Activated B cell treated with CpG ODN at 0.5 μM for 24 hours (primary cell): ENCODE measurements at regions not wholly inside any gene's neighbourhood (a gene's known extent, or its start where the extent isn't known, plus 50 kb on each side); places are given as distances from the start of the nearest gene placed in this dataset.

Experiments
- ATAC-seq: fragments of 200-7000 bp; cut with Tn5 transposase; one replicate; pipeline ENCODE4 v1.10.0; 2021; ENCODE audit warnings: low read depth, mild to moderate bottlenecking, moderate library complexity
- CTCF ChIA-PET: fragments of 350-600 bp; sonication (Branson Sonifier 250); formaldehyde crosslinking; loops from one replicate; lab custom pipeline; 2021; ENCODE audit warnings: antibody characterized with exemption; lab: Charles Lee
- POLR2A ChIA-PET: fragments of 350-600 bp; sonication (Branson Sonifier 250); formaldehyde crosslinking; loops from one replicate; lab custom pipeline; 2021; ENCODE audit warnings: antibody characterized with exemption; lab: Charles Lee
- DNase-seq: peaks from one replicate; pipeline ENCODE4 v3.0.0; 2022
- H3K27ac Mint-ChIP-seq: one replicate; pipeline ENCODE4 v1.8.0; 2020; ENCODE audit warnings: mixed read lengths
- H3K27me3 Mint-ChIP-seq: one replicate; pipeline ENCODE4 v1.8.0; 2021; ENCODE audit warnings: mixed read lengths
- H3K36me3 Mint-ChIP-seq: one replicate; pipeline ENCODE4 v1.8.0; 2021; ENCODE audit warnings: low read depth, mixed read lengths
- H3K4me1 Mint-ChIP-seq: one replicate; pipeline ENCODE4 v1.8.0; 2021; ENCODE audit warnings: mixed read lengths
- H3K4me3 Mint-ChIP-seq: one replicate; pipeline ENCODE4 v1.8.0; 2020; ENCODE audit warnings: mild to moderate bottlenecking, mixed read lengths
- H3K9me3 Mint-ChIP-seq: one replicate; pipeline ENCODE4 v1.8.0; 2020; ENCODE audit warnings: mixed read lengths
- CTCF ChIP-seq: fragments of 200-600 bp; IDR thresholded peaks from one replicate; pipeline ENCODE4 v1.8.0; 2022; ENCODE audit warnings: antibody characterized with exemption, mild to moderate bottlenecking
- intact Hi-C: fragments of 100-400 bp; cut with micrococcal nuclease; formaldehyde crosslinking; loops from one replicate; pipeline ENCODE4 v1.15.1; 2024

- Mint-ChIP-seq H3K27me3 (no peaks in the 10 kb centered on the region), H3K36me3 (no peaks in the 10 kb centered on the region), H3K4me1 (no peaks in the 10 kb centered on the region), H3K4me3 (no peak overlapping the region), H3K9me3 (no peaks in the 10 kb centered on the region), H3K27ac (no peak overlapping the region)
- ChIA-PET POLR2A (no interaction called here), CTCF (no interaction called here)
- TF ChIP-seq CTCF, result no peak
- intact Hi-C loops, result no loop called here
- ATAC-seq (no peak), DNase-seq (no peak)
These were observed 648.7 kb downstream of the USP25 start for GRCh38 chr21:16378525-16378924.

- CTCF ChIA-PET, result no interaction called here
- ATAC-seq, result no peak
- no peaks in the 10 kb centered on the region for H3K36me3 Mint-ChIP-seq
- no peak for TF ChIP-seq CTCF
- H3K4me1 Mint-ChIP-seq, result no peaks in the 10 kb centered on the region
- POLR2A ChIA-PET, result no interaction called here
- H3K4me3 Mint-ChIP-seq, result no peak overlapping the region
- H3K9me3 Mint-ChIP-seq, result peaks cover 4% of the 10 kb centered on the region
- H3K27me3 Mint-ChIP-seq, result no peaks in the 10 kb centered on the region
- DNase-seq, result no peak
- intact Hi-C loops, result no loop called here
- H3K27ac Mint-ChIP-seq, result no peak overlapping the region
These were observed 658.5 kb downstream of the USP25 start for GRCh38 chr21:16388291-16388690.

GRCh38 chr21:16388911-16389560 lies 659.3 kb downstream of the USP25 start:
- peaks cover 4% of the 10 kb centered on the region for H3K9me3 Mint-ChIP-seq
- intact Hi-C loops, result no loop called here
- H3K27me3 Mint-ChIP-seq, result no peaks in the 10 kb centered on the region
- ATAC-seq (no peak), DNase-seq (no peak)
- H3K4me1 Mint-ChIP-seq, result no peaks in the 10 kb centered on the region
- ChIA-PET POLR2A (no interaction called here), CTCF (no interaction called here)
- H3K27ac Mint-ChIP-seq, result no peak overlapping the region
- H3K36me3 Mint-ChIP-seq, result no peaks in the 10 kb centered on the region
- no peak for TF ChIP-seq CTCF
- no peak overlapping the region for H3K4me3 Mint-ChIP-seq

- Mint-ChIP-seq H3K27ac (no peak overlapping the region), H3K9me3 (peaks cover 4% of the 10 kb centered on the region), H3K27me3 (no peaks in the 10 kb centered on the region), H3K4me3 (no peak overlapping the region), H3K4me1 (no peaks in the 10 kb centered on the region), H3K36me3 (no peaks in the 10 kb centered on the region)
- ChIA-PET POLR2A (no interaction called here), CTCF (no interaction called here)
- intact Hi-C loops, result no loop called here
- ATAC-seq (no peak), DNase-seq (no peak)
- no peak for TF ChIP-seq CTCF
These were observed 659.9 kb downstream of the USP25 start for GRCh38 chr21:16389643-16390042.

GRCh38 chr21:16395285-16395684 lies 665.5 kb downstream of the USP25 start:
- intact Hi-C loops, result no loop called here
- H3K4me3 Mint-ChIP-seq, result no peak overlapping the region
- no peaks in the 10 kb centered on the region for H3K4me1 Mint-ChIP-seq
- no peak for ATAC-seq
- no peak overlapping the region for H3K27ac Mint-ChIP-seq
- peaks cover 11% of the 10 kb centered on the region for H3K9me3 Mint-ChIP-seq
- ChIA-PET CTCF (no interaction called here), POLR2A (no interaction called here)
- no peaks in the 10 kb centered on the region for H3K36me3 Mint-ChIP-seq
- DNase-seq, result no peak
- no peaks in the 10 kb centered on the region for H3K27me3 Mint-ChIP-seq
- no peak for TF ChIP-seq CTCF
